SK-N-SH treated with all-trans-retinoic acid at 6 μM for 48 hours (cell line): ENCODE measurements at regions not wholly inside any gene's neighbourhood (a gene's known extent, or its start where the extent isn't known, plus 50 kb on each side); places are given as distances from the start of the nearest gene placed in this dataset.

Source experiments
- ATAC-seq: fragments of 200-7000 bp; cut with Tn5 transposase; 3 replicates; pipeline ENCODE4 v1.9.1; 2020; ENCODE audit warnings: mild to moderate bottlenecking, moderate library complexity
- ARNTL ChIP-seq: fragments of 450-650 bp; formaldehyde crosslinking; IDR thresholded peaks from 2 replicates; pipeline ENCODE4 v1.5.0; 2020; ENCODE audit warnings: low read depth, mild to moderate bottlenecking, moderate library complexity, borderline replicate concordance
- BACH2 ChIP-seq: fragments of 250-450 bp; sonication (Bioruptor Pico); IDR thresholded peaks from 2 replicates; pipeline ENCODE4 v1.9.0; 2021; ENCODE audit warnings: mild to moderate bottlenecking, borderline replicate concordance
- CSDC2 ChIP-seq: fragments of 250-450 bp; sonication (Bioruptor Pico); IDR thresholded peaks from 2 replicates; pipeline ENCODE4 v1.5.0; 2020; ENCODE audit warnings: mild to moderate bottlenecking, moderate library complexity
- CSRNP3 ChIP-seq: fragments of 250-450 bp; sonication (Bioruptor Pico); IDR thresholded peaks from 2 replicates; pipeline ENCODE4 v1.5.1; 2021; ENCODE audit warnings: mild to moderate bottlenecking, moderate library complexity
- ESRRG ChIP-seq: fragments of 250-450 bp; sonication (Bioruptor Pico); IDR thresholded peaks from 2 replicates; pipeline ENCODE4 v1.6.1; 2021; ENCODE audit warnings: mild to moderate bottlenecking
- ISL1 ChIP-seq: fragments of 250-450 bp; sonication (Bioruptor Pico); IDR thresholded peaks from 2 replicates; pipeline ENCODE4 v2.1.2; 2022; ENCODE audit warnings: mild to moderate bottlenecking, moderate library complexity
- OSR1 ChIP-seq: fragments of 250-450 bp; sonication (Bioruptor Pico); IDR thresholded peaks from 2 replicates; pipeline ENCODE4 v1.8.0; 2022; ENCODE audit warnings: moderate library complexity, mild to moderate bottlenecking, inconsistent platforms
- RARB ChIP-seq: fragments of 250-450 bp; sonication (Bioruptor Pico); IDR thresholded peaks from 2 replicates; pipeline ENCODE4 v1.8.0; 2021; ENCODE audit warnings: mild to moderate bottlenecking, moderate library complexity
- SNAI2 ChIP-seq: fragments of 250-450 bp; sonication (Bioruptor Pico); IDR thresholded peaks from 2 replicates; pipeline ENCODE4 v1.5.0; 2020; ENCODE audit warnings: mild to moderate bottlenecking, moderate library complexity
- TCF4 ChIP-seq: fragments of 250-450 bp; sonication (Bioruptor Pico); IDR thresholded peaks from 2 replicates; pipeline ENCODE4 v1.8.0; 2021; ENCODE audit warnings: mild to moderate bottlenecking, moderate library complexity, borderline replicate concordance
- TOX ChIP-seq: fragments of 250-450 bp; sonication (Bioruptor Pico); IDR thresholded peaks from 2 replicates; pipeline ENCODE4 v1.8.0; 2021; ENCODE audit warnings: mild to moderate bottlenecking, moderate library complexity, borderline replicate concordance
- ZC3H10 ChIP-seq: fragments of 250-450 bp; sonication (Bioruptor Pico); IDR thresholded peaks from 2 replicates; pipeline ENCODE4 v1.5.1; 2021; ENCODE audit warnings: mild to moderate bottlenecking, moderate library complexity
- ZFP3 ChIP-seq: fragments of 250-450 bp; sonication (Bioruptor Pico); IDR thresholded peaks from 2 replicates; pipeline ENCODE4 v1.5.0; 2020; ENCODE audit warnings: mild to moderate bottlenecking, moderate library complexity
- ZFP30 ChIP-seq: fragments of 450-650 bp; formaldehyde crosslinking; IDR thresholded peaks from 2 replicates; pipeline ENCODE4 v1.5.0; 2022; ENCODE audit warnings: mild to moderate bottlenecking, moderate library complexity
- ZNF8 ChIP-seq: fragments of 450-650 bp; formaldehyde crosslinking; IDR thresholded peaks from 2 replicates; pipeline ENCODE4 v1.5.0; 2020; ENCODE audit warnings: mild to moderate bottlenecking, moderate library complexity
- TF ChIP-seq, protein P1 (sequence below): fragments of 250-450 bp; sonication (Bioruptor Pico); IDR thresholded peaks from 2 replicates; pipeline ENCODE4 v1.5.1; 2020; ENCODE audit warnings: low read depth, mild to moderate bottlenecking, moderate library complexity
- TF ChIP-seq, protein P2 (sequence below): fragments of 250-450 bp; sonication (Bioruptor Pico); IDR thresholded peaks from 2 replicates; pipeline ENCODE4 v1.8.0; 2021; ENCODE audit warnings: low read depth, mild to moderate bottlenecking, moderate library complexity, borderline replicate concordance
- TF ChIP-seq, protein P3 (sequence below): fragments of 250-450 bp; sonication (Bioruptor Pico); IDR thresholded peaks from 2 replicates; pipeline ENCODE4 v1.8.0; 2020; ENCODE audit warnings: mild to moderate bottlenecking, moderate library complexity, borderline replicate concordance

GRCh38 chr11:27563641-27564040 lies 57.1 kb upstream of the LIN7C start:
- ATAC-seq = no peak

DNA sequence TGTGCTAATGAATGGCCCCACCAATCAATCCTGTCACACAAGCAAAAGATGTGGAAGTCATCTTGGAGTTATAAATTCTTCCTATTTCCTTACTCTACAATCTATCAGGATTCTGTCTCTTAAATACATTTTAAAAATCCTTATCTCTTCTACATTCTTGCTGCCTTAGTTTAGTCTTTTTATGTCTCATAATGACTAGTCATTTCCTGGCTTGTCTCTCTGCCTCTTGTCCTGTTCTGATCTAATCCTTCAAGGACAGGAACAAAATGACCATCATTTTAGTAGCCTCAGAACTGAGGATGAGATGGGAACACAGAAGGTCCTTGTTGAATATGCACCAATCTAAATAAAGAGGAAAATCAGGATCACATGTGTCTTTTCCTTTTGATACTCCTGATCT lies 56.6 kb upstream of the LIN7C start:
- TF ChIP-seq ZFP30 (CRISPR knock-in tag) (no peak), TCF4 (CRISPR knock-in tag) (no peak), ZFP3 (CRISPR knock-in tag) (no peak), BACH2 (CRISPR knock-in tag) (no peak), ISL1 (CRISPR knock-in tag) (peak; percentile 50), CSDC2 (CRISPR knock-in tag) (no peak), ARNTL (no peak), ESRRG (CRISPR knock-in tag) (no peak), OSR1 (CRISPR knock-in tag) (no peak)
- no peak; the same call in 2 of the 3 replicates for ATAC-seq

More at GRCh38 chr11:27563641-27564040, 57.1 kb upstream of the LIN7C start:
- TF ChIP-seq, protein P1, sequence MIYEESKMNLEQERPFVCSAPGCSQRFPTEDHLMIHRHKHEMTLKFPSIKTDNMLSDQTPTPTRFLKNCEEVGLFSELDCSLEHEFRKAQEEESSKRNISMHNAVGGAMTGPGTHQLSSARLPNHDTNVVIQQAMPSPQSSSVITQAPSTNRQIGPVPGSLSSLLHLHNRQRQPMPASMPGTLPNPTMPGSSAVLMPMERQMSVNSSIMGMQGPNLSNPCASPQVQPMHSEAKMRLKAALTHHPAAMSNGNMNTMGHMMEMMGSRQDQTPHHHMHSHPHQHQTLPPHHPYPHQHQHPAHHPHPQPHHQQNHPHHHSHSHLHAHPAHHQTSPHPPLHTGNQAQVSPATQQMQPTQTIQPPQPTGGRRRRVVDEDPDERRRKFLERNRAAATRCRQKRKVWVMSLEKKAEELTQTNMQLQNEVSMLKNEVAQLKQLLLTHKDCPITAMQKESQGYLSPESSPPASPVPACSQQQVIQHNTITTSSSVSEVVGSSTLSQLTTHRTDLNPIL = no peak
- TF ChIP-seq ESRRG (CRISPR knock-in tag) = no peak
- no peak for TF ChIP-seq OSR1 (CRISPR knock-in tag)
- no peak for TF ChIP-seq RARB (CRISPR knock-in tag)

- ATAC-seq = no peak
- TF ChIP-seq ARNTL (no peak), CSDC2 (CRISPR knock-in tag) (no peak), ZC3H10 (CRISPR knock-in tag) (no peak), ZNF8 (no peak), RARB (CRISPR knock-in tag) (no peak), ESRRG (CRISPR knock-in tag) (no peak), TOX (no peak), SNAI2 (CRISPR knock-in tag) (no peak), ZFP30 (CRISPR knock-in tag) (no peak), CSRNP3 (CRISPR knock-in tag) (no peak), ISL1 (CRISPR knock-in tag) (no peak), ZFP3 (CRISPR knock-in tag) (no peak), BACH2 (CRISPR knock-in tag) (no peak), TCF4 (CRISPR knock-in tag) (no peak)
- TF ChIP-seq, protein P1 = no peak
- TF ChIP-seq, protein P2, sequence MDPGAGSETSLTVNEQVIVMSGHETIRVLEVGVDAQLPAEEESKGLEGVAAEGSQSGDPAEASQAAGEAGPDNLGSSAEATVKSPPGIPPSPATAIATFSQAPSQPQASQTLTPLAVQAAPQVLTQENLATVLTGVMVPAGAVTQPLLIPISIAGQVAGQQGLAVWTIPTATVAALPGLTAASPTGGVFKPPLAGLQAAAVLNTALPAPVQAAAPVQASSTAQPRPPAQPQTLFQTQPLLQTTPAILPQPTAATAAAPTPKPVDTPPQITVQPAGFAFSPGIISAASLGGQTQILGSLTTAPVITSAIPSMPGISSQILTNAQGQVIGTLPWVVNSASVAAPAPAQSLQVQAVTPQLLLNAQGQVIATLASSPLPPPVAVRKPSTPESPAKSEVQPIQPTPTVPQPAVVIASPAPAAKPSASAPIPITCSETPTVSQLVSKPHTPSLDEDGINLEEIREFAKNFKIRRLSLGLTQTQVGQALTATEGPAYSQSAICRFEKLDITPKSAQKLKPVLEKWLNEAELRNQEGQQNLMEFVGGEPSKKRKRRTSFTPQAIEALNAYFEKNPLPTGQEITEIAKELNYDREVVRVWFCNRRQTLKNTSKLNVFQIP (CRISPR knock-in tag) = no peak
- TF ChIP-seq, protein P3, sequence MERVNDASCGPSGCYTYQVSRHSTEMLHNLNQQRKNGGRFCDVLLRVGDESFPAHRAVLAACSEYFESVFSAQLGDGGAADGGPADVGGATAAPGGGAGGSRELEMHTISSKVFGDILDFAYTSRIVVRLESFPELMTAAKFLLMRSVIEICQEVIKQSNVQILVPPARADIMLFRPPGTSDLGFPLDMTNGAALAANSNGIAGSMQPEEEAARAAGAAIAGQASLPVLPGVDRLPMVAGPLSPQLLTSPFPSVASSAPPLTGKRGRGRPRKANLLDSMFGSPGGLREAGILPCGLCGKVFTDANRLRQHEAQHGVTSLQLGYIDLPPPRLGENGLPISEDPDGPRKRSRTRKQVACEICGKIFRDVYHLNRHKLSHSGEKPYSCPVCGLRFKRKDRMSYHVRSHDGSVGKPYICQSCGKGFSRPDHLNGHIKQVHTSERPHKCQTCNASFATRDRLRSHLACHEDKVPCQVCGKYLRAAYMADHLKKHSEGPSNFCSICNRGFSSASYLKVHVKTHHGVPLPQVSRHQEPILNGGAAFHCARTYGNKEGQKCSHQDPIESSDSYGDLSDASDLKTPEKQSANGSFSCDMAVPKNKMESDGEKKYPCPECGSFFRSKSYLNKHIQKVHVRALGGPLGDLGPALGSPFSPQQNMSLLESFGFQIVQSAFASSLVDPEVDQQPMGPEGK (CRISPR knock-in tag) = no peak
These were observed 51.8 kb upstream of the LIN7C start for GRCh38 chr11:27558401-27558800.

GRCh38 chr11:27557226-27557625 lies 50.7 kb upstream of the LIN7C start:
- ATAC-seq = no peak

More at GRCh38 chr11:27557226-27557625, 50.7 kb upstream of the LIN7C start:
- TF ChIP-seq, protein P2 (CRISPR knock-in tag) = no peak
